EL (cell line): ENCODE measurements at regions not wholly inside any gene's neighbourhood (a gene's known extent, or its start where the extent isn't known, plus 50 kb on each side); places are given as distances from the start of the nearest gene placed in this dataset.
"Not testable (repeated sequence)": the region's sequence is repeated elsewhere in the genome, so short reads cannot be mapped to it uniquely, and the experiment has no call there.

Experiments used
- DNase-seq: peaks from one replicate; pipeline ENCODE4 v3.0.0-alpha.2; 2016

GRCh38 chr13:89076622-89077021 lies 1405.5 kb downstream of the SLITRK5 start:
- DNase-seq: no peak

- DNase-seq: no peak
Measured at GRCh38 chr13:89082623-89083022, 1411.5 kb downstream of the SLITRK5 start.

- not testable (repeated sequence) for DNase-seq
Measured at GRCh38 chr13:89088107-89088506, 1416.9 kb downstream of the SLITRK5 start.

GRCh38 chr13:89097994-89098393 lies 1426.8 kb downstream of the SLITRK5 start:
- no peak for DNase-seq

- no peak for DNase-seq
Measured at GRCh38 chr13:89113744-89114143, 1442.6 kb downstream of the SLITRK5 start.

- DNase-seq: no peak
Measured at GRCh38 chr13:89115307-89115706, 1444.1 kb downstream of the SLITRK5 start.

- no peak for DNase-seq
Measured at GRCh38 chr13:89136678-89137077, 1465.5 kb downstream of the SLITRK5 start.

GRCh38 chr13:89150362-89150761 lies 1479.2 kb downstream of the SLITRK5 start:
- no peak for DNase-seq

GRCh38 chr13:89153941-89154340 lies 1482.8 kb downstream of the SLITRK5 start:
- DNase-seq: no peak

GRCh38 chr13:89163096-89163495 lies 1491.9 kb downstream of the SLITRK5 start:
- DNase-seq: no peak

GRCh38 chr13:89165685-89166084 lies 1494.5 kb downstream of the SLITRK5 start:
- DNase-seq: no peak

- DNase-seq: no peak
Measured at GRCh38 chr13:89169951-89170350, 1498.8 kb downstream of the SLITRK5 start.

- DNase-seq: no peak
Measured at GRCh38 chr13:89181041-89181440, 1509.9 kb downstream of the SLITRK5 start.

- no peak for DNase-seq
Measured at GRCh38 chr13:89199138-89199537, 1528.0 kb downstream of the SLITRK5 start.

GRCh38 chr13:89204435-89204834 lies 1533.3 kb downstream of the SLITRK5 start:
- DNase-seq: no peak

- DNase-seq: no peak
Measured at GRCh38 chr13:89205856-89206520, 1534.8 kb downstream of the SLITRK5 start.

GRCh38 chr13:89212186-89212585 lies 1541.0 kb downstream of the SLITRK5 start:
- no peak for DNase-seq

- DNase-seq: no peak
Measured at GRCh38 chr13:89214185-89214584, 1543.0 kb downstream of the SLITRK5 start.

- not testable (repeated sequence) for DNase-seq
Measured at GRCh38 chr13:89215319-89215718, 1544.1 kb downstream of the SLITRK5 start.

GRCh38 chr13:89217813-89218212 lies 1546.6 kb downstream of the SLITRK5 start:
- DNase-seq: no peak

GRCh38 chr13:89221557-89222158 lies 1550.5 kb downstream of the SLITRK5 start:
- no peak for DNase-seq

GRCh38 chr13:89227356-89227755 lies 1556.2 kb downstream of the SLITRK5 start:
- no peak for DNase-seq

- DNase-seq: no peak
Measured at GRCh38 chr13:89238496-89238895, 1567.3 kb downstream of the SLITRK5 start.

- DNase-seq: no peak
Measured at GRCh38 chr13:89239361-89240127, 1568.4 kb downstream of the SLITRK5 start.
